ENCODE measurements at regions not wholly inside any gene's neighbourhood (a gene's known extent, or its start where the extent isn't known, plus 50 kb on each side); places are given as distances from the start of the nearest gene placed in this dataset.

DNA sequence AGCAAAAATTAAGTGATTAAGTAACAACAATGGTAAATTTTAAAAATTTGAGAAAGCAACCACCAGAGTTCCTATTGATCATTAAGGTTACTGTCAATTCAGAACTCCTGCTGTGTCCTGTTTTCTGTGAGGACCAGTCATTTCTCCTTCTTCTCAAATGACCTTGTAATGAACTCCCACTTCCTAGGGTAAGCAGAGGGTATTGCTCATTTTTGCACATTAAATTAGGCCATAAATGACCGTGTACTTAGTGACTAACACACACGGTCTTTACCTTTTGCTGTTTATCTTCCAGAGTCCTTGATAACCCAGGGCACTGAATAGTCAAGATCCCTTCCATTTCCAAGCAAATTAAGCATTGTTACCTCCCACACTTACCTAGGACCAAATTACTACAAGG, 227.5 kb upstream of the LYPLAL1 start:
- DNase-seq = no peak

DNA sequence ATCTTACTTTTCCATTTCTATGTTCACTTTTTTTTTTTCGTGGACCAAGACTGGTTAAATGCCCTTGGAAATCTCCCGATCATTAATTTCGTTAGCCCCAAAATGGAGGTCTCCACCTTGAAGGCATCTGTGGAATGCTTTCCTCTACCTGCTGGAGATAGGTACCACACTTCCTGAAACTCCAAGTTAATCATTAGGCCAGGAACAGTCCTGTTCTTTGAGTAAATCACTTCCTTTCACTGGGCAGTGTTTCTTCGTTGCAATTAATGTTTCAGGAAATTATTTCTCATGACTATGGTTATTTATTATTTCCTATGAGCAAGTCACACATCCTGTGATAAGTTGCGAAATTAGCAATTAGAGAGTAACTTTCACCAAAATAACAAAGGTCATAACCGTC, 225.2 kb upstream of the LYPLAL1 start:
- DNase-seq = no peak

DNA sequence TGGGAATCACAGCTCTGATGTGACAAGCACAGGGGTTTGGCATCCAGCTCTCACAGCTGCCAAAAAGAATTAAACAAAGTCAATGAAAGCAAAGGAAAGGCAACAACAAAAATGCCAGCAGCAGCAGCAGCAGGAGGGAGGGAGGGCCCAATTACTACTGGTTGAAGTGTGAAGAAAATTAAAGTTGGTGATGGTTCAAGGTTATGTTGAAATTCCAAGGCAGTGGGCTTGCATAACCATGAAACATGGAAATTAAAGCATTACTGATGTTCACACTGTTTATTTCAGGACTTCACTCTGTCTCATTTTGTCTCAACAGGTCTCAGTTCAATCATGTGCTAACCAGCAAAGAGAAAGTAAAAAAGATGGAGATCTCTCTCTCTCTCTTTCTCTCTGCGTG, 220.3 kb upstream of the LYPLAL1 start:
- DNase-seq = no peak

DNA sequence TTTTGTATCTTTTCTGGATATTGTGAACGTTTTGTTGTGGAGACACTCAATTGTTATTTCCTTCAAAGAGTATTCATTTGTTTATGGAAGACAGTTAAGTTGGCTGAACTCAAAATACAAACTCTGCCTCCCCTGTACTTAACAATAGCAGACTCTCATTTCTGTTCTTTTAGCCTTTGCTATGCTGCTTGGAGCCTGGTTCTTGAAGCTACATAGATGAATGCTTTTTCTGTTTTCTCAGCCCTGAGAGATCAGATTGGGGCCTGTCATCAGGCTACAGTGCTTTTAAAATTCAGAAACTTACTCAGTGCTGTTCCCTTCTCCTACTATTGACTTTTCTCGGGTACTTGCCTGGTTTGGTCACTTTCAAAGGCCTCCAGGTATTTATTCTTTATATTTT, 215.7 kb upstream of the LYPLAL1 start:
- DNase-seq = no peak

DNA sequence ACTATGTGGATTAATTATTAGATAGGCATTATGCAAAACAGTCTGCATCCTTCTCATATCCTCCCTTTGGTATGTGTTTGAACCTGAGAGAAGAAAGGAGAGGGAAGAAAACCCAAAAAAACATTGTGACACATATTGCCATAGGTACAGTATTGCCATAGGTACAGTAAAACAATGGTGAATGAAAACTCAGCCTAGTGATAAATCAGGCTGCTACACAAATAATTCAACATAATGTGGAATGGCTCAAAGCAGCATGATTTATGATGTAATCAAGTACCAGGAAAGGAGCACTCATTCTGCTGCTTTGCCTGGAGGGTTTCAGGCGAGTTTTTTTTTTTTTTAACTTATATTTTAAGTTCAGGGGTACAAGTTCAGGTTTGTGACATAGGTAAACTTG, 213.9 kb upstream of the LYPLAL1 start:
- DNase-seq = no peak

DNA sequence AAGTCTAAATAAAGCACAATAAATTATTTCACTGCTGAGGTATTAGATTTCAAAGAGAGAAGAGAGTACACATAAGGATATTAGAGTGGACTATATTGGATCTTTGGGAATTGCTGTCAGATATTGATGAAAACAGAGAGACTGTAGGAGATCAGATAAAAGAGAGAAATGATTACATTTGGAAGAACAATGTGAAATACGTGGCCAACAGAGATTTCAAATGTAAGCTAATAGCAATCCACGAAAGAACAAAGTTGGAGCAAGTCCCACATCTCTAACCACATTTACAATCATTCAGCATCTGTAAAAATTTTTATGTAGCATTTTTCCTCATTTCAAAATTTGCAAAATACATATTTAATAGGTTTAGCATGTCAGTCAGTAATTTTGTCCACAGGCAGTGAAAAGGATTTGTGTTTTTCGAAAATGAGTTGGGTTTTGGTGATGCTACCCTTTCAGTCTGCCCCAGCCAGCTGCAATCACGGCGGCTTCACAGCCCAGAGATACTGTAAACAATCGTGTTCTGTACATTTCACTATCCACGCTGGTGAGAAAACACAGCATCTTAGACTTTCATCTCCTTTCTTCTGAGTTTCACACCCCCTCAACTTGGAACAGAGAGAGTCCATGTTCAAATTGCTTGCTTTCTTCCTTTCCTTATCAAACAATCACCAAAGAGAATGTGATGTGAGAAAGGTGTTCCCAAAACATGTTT, 209.1 kb upstream of the LYPLAL1 start:
- DNase-seq = no peak

DNA sequence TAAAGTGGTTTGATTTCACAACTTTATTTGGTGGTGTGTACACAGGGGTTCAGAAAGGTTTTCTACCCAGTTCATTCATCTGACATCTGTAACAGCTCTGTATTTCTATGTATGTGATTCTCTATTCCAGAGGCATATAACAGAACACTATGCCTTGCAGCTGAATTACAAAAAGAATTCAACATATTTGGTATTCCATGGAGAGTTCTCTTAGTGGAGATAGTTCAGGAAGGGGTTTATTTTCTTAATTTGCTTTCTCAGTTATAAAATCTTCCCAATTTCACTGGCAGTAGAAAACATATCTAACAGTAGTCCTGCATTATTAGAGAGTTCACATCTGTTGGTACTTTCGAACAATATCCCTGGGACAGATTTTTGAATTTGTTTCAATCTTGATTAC, 207.9 kb upstream of the LYPLAL1 start:
- DNase-seq = no peak

DNA sequence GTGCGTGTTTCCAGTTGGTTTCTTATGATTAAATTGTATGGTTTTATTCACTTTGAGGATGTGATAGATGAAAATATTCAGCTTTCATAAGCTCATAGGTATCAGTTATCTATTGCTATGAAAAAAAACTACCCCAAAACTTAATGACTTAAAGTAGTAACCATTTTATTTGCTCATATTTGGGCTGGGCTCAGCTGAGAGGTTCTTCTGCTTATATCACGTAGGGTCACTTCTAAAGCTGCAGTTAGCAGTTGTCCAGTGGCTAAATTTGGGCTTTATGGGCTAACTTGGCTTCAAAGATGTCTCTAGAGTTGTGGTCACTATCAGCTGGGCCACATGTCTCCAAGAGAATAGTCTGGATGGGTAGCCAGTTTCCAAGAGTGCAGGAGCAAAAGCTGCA, 206.4 kb upstream of the LYPLAL1 start:
- no peak for DNase-seq

DNA sequence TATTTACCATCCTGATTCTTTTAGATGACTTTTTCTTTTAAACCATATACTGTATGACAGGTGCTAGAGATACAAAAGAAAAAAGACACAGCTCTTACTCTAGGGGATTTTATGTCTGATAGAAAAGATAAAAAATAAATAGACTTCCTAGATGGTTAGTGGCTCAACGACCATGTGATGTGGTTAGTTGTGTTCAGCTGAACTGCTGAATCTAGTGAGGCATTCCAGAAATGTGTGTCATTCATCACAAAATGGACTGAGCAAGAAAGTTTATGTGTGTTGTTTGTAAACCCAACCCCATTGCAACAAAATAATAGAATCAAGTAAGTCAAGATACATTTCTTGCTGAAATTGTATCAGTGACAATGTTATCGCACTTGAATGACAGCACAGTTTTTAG, 205.8 kb upstream of the LYPLAL1 start:
- no peak for DNase-seq

DNA sequence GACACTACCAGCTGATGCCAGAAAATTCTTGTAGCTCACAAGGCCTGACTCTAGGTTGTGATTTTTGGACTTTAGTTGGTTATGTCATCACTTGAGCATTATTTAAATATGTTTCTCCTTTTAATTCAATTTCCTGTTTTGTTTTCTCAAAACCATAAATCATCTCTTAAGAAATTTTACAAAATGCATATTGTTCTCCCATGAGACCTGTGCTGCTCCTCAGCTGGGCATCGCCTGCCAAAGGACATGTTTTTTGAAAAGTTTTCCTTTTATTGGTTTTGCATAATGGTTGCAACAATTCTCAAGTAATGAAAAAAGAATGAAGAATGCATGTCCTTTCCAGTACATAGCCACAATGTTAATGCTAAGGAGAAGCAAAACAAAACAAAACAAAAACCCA, 204.7 kb upstream of the LYPLAL1 start:
- DNase-seq = no peak

DNA sequence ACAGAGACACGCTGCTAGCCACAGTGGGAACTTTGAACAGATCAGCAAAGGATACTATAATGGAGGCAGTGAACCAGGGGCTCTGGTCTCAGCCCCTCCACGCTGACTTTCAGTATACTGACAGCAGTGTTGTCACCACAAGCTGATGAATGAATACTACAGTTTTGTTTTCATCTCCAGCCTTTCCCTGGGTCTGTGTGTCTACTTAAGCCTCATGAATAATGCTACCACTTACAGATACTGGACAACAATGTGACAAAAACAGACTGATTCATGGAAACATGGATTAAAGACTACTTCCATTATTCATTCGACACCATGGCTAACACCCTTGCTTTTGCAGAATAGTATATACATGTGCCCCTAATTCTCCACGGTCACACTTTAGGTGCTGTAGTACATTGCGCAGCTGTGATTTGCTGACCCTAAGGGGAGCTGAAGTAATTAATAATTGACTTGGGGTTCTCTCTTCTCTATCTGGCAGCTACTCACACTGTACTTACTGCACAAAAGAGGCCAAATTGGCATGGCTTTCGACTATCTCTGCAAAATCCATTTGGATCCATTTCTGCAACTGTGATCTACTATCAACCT, 203.2 kb upstream of the LYPLAL1 start:
- no peak for DNase-seq

DNA sequence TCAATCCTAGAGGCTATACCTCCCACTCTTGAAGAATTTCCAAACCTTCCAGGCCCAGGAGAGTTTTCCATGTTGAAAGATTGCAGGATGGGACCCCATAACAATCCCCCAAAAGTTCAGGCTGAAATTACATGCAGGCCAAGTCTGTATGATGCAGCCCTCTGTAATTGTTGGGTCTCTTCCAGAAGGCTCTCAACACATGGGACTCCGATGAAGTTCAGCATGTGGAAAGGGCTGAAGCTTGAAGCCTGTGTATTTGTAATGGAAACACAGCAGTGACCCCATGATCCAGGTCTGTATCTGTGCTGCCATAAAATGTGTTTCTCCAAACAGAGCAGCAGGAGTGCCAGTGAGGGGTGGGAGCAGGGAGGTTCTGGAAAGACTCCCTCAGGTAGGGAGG, 202.5 kb upstream of the LYPLAL1 start:
- no peak for DNase-seq

DNA sequence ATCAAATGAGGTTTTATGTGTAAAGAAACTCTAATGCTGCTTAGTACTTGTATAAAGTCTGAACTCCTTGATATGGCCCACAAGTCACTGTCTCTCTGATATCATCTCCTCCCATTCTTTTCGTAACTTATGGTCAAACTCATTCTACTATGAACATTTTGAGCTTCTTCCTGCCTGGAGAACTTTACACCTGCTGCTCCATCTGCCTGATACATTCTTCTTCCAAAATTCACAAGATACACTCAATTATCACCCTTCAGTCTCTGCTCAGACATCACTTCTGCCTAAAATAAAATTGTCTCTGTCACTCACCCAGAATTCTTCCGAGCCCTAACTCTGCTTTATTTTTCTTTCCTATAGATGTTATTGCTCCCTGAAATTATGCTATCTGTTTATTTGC, 192.8 kb upstream of the LYPLAL1 start:
- no peak for DNase-seq

DNA sequence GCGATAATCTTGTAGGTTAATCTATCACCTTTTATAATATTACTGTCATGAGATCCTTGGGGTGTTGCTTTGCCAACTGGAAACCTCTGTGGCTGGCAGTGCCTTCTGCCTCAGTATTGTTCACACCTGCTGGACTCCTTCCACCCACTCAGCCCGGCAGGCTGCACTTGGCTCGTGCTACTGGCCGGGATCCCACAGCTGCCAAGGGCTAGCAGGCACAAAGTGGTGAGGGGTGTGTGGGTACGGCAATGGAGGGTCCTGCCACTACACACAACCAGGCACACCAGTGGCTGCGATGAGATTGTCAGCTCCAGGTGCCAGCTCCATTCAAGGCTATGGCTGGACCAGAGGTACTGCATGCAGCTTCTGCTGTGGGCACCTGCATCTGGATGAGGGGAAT, 191.2 kb upstream of the LYPLAL1 start:
- no peak for DNase-seq

DNA sequence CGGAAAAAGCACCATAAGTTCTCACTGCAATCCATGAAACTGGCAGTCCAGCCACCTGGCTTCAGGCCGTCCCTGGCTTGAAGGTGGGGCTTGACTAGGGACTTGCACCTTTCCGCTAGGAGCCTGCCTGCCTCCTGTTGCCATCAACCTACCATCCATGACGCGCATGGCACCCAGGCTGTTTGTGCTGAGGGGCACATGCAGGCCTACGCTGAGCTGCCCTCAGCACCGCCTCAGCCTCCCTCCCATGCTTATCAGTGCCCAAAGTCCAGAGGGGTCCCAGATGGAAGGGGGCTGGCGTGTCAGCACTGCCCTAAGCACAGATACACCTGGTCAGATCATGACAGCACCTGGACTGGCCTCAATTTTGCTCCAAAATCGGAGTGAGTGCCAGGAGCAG, 190.2 kb upstream of the LYPLAL1 start:
- no peak for DNase-seq

DNA sequence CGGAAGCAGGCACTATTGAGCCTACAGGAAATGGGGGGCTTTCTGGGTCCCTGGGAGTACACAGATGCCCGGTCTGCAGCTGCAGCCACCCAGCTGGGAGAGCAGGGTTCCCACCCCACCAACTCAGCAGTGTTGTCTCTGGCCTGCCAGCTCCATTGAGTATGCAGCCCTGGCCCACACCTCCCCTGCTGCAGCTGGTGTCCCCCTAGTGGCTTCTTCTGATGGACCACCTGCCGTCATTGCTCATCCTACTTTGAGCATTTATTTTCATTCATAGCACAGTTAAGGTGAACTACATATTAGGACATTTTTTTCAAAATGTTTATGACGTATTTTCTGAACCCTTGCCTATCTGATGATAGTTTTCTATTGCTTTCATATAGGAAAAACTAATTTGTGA, 189.8 kb upstream of the LYPLAL1 start:
- DNase-seq = no peak

DNA sequence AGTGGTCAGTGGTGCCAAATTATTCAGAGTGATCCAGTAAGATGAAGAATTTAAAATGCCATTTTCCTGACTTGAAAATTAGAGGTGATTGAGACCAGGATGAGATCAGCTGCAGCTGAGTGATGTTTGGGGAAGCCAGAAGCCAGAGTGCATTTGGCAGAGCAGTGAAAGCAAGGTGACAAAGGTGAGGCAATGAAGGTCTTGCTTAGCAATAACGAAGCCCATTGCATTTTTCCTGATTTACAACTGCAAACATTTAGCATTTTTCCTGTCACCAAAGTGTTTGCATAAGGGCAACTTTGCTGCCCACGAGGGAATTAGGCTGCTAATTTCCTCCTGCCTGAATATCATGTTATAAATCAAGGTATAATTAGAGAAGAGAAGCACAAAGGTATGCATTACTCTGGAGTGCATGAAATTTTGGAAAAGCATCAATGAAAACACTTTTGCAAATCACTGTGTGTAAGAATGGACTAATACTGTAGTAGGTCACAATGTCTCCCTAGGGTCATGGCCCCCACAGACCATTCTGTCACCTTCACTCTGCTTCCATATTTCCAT, 188.2 kb upstream of the LYPLAL1 start:
- DNase-seq = no peak

DNA sequence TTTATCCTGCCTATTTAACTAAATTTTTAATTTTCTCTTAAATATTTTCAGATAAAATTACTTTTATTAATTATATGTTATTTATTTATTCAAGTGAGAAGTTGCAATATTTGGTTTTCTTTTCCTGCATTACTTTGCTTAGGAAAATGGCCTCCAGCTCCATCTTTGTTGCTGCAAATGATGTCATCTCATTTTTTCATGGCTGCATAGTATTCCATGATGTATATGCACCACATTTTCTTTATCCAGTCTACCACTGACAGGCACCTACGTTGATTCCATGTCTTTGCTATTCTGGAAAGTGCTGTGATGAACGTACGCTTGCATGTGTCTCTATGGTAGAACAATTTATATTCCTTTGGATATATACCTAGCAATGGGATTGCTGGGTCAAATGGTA, 186.9 kb upstream of the LYPLAL1 start:
- no peak for DNase-seq

DNA sequence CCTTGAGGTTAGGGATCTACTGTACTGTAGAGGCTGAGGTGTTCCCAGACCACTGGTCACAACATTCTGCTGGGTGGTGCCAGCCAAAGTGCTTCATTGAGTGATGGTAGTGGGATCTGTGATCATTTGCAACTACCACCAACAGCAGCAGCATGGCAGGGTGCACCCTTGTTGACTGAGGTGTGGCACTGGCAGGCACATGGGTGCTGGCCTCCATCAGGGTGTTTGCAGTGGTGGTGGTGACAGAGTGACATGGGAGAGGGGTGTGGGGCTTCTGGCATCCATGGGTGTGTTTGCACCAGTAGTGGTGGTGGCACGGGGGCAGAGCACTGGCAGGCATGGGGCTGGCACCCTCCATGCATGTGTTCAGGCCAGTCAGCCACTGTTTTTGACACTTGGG, 183.7 kb upstream of the LYPLAL1 start:
- no peak for DNase-seq

DNA sequence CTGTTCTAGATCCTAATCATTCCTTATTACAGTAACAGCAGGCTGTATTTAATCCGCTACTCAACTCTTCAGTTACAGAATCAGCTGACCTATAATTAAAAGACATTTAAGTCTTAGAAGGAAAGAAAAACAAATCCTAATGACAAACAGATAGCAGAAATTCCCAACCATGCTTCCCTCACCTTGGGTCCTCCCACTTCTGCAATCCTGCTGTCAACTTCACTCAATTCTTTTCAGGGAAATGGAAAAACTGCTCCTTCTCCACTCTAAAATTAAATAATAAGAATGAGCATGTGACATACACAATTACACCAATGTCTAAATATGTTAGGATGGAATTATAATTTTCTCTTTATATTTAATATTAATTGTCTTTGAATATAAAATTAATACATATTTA, 182.6 kb upstream of the LYPLAL1 start:
- DNase-seq = no peak

DNA sequence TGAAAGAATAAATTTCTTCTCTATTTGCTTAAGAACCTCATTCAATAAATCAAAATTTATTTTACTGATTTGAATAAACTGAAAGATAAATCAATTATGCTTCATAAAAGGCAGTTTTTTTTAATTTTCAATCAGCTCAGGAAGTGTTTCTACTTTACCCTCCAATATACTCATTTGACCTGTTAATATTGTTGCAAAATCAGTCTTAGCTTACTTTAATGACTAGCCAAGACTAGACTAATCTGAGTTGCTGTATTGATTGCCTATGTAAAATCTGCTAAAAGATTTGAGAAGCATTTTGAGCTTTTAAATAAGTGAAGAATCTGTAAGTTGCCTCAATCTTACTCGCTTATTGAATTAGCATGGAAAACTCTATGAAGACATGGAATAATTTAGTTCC, 179.1 kb upstream of the LYPLAL1 start:
- DNase-seq = no peak

DNA sequence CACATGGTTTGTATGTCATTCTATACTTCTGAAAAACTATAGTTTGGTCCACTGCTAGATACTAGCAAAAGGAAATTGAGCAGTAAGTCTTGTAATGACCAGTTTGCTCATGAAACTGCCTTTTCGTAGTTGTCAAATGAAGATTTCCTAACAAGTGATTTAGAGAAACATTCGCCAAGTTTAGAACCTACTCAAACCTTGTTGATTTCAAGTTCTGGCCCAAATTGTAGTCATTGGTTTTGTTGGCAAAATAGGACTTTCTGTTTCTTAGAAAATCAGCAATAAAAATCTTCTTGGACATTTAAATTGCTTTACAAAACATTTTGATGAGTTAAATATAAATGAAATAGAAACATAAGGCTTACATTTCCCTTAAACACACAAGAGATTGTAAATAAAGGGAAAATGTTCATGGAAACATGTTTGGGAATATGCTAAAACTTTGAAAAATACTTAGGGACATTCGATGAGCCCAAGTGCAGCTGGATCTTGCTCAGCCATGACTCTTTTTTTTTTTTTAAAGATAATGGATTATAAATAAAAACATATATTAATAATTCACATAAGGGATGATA, 178.5 kb upstream of the LYPLAL1 start:
- no peak for DNase-seq

DNA sequence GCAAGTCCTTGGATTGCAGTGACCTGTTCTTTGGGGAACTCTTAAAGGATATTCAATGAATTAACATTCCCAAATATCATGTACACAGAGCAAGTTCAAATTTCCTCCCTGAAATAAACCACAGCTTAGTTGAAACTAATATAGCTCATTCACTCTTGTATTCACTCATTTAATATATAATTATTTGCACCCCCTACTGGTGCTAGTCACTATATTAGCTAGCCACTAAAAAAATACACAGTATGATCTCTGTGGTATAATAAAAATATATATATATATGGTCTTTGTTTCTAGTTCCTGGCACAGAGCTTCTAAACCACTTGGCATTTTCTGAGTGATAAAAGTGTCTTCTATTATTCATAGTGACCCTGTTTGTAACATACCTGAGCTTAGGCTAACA, 177.3 kb upstream of the LYPLAL1 start:
- no peak for DNase-seq

DNA sequence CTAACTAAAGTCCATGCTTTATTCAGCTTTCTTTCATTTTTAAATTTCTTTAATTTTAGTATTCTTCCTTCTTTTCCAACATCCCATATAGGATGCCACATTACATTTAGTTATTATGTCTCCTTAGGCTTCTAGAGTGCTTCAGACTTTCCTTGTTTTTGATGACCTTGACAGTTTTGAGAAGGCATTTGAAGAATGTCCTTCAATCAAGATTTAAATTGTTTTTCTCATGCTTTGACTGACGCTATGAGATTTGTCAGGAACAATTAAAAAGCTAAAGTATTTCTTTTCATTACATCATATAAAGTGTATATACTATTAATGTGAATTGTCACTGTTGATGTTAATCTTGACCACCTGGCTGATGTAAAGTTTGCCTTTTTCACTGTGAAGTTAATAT, 173.7 kb upstream of the LYPLAL1 start:
- no peak for DNase-seq

DNA sequence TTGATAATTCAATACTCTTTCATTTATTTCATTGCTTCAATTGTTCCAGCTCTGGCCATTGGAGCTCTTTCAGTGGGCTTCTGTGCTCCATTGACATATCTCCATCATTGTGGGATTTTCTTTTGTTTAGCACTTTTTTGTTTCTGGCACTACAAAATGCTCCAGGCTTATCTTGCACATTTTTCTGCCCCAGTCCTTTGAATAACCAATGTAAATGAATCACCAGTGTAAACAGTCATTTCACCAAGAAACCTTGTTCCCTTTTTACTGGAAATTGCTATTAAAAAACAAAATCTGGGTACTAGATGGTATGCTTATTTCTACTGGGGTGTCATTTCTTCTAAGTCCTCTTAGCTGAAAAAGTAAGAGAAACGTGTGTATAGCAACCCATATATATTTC, 173.0 kb upstream of the LYPLAL1 start:
- no peak for DNase-seq

Data from NCI-H187 treated with DMSO at 0.1 percent for 48 hours (cell line).